B cell (primary cell): ENCODE measurements at regions not wholly inside any gene's neighbourhood (a gene's known extent, or its start where the extent isn't known, plus 50 kb on each side); places are given as distances from the start of the nearest gene placed in this dataset.

Source experiments
- ATAC-seq: fragments of 200-7000 bp; cut with Tn5 transposase; one replicate; pipeline ENCODE4 v1.10.0; 2021; ENCODE audit warnings: low read depth, mild to moderate bottlenecking, moderate number of reproducible peaks, moderate library complexity
- CTCF ChIA-PET: fragments of 350-600 bp; sonication (Branson Sonifier 250); formaldehyde crosslinking; loops from one replicate; lab custom pipeline; 2021; ENCODE audit warnings: antibody characterized with exemption, inconsistent platforms; lab: Charles Lee
- POLR2A ChIA-PET: fragments of 350-600 bp; sonication (Branson Sonifier 250); formaldehyde crosslinking; loops from one replicate; lab custom pipeline; 2021; ENCODE audit warnings: antibody characterized with exemption; lab: Charles Lee
- DNase-seq: peaks from one replicate; pipeline ENCODE4 v3.0.0; 2013
- H2AFZ ChIP-seq: 2 replicates; pipeline ENCODE4 v1.6.1; 2012; ENCODE audit warnings: mild to moderate bottlenecking, low read depth, low read length; ENCODE audit not compliant: insufficient read depth, poor library complexity, severe bottlenecking
- H3K27ac ChIP-seq, 2 donors: 1 replicate in 1 of 2; 2 replicates in 1 of 2; pipeline ENCODE4 v1.5.1; 2012 to 2013; ENCODE audit warnings: low read length in 2 of 2, mild to moderate bottlenecking in 2 of 2, moderate library complexity in 1 of 2
- H3K27me3 ChIP-seq, 4 experiments: fragments of 200-600 bp in 1 of 4; sonication (generic) in 1 of 4; replicated peaks in 1 of 4; 1 replicate in 2 of 4; 2 replicates in 2 of 4; pipeline versions ENCODE4 v1.6.1 to v1.7.0; 2013 to 2016; ENCODE audit warnings: low read length in 3 of 4, mild to moderate bottlenecking in 2 of 4, mixed read lengths in 1 of 4, moderate library complexity in 1 of 4; ENCODE audit not compliant: insufficient read depth in 4 of 4, control insufficient read depth in 3 of 4; ENCODE audit errors: control extremely low read depth in 1 of 4
- H3K36me3 ChIP-seq, 2 experiments: replicated peaks in 1 of 2; 1 replicate in 1 of 2; 2 replicates in 1 of 2; pipeline versions ENCODE4 v1.6.1 to v1.7.1; 2013; ENCODE audit warnings: low read length in 1 of 2; ENCODE audit not compliant: insufficient read depth in 2 of 2, control insufficient read depth in 1 of 2; ENCODE audit errors: control extremely low read depth in 1 of 2, extremely low read depth in 1 of 2
- H3K4me1 ChIP-seq, 2 donors: fragments of 200-600 bp in 1 of 2; sonication (generic) in 1 of 2; 1 replicate in 1 of 2; 2 replicates in 1 of 2; pipeline versions ENCODE4 v1.5.1 to v1.6.1; 2013 to 2017; ENCODE audit warnings: low read length in 2 of 2; ENCODE audit not compliant: control insufficient read depth in 2 of 2, insufficient read depth in 2 of 2
- H3K4me2 ChIP-seq: replicated peaks from 2 replicates; pipeline ENCODE3; 2012; ENCODE audit warnings: mild to moderate bottlenecking, low read depth, low read length; ENCODE audit not compliant: poor library complexity, severe bottlenecking
- H3K4me3 ChIP-seq, 5 experiments: fragments of 200-600 bp in 1 of 5; sonication (generic) in 1 of 5; 1 replicate in 3 of 5; 2 replicates in 2 of 5; pipeline versions ENCODE4 v1.5.1 to v1.7.0; 2011 to 2016; ENCODE audit warnings: low read length in 4 of 5, mild to moderate bottlenecking in 4 of 5, low read depth in 2 of 5, control low read depth in 1 of 5, moderate library complexity in 1 of 5; ENCODE audit not compliant: insufficient read depth in 1 of 5; ENCODE audit errors: control extremely low read depth in 1 of 5, extremely low read depth in 1 of 5
- H3K79me2 ChIP-seq: fragments of 200-600 bp; sonication (generic); one replicate; pipeline ENCODE4 v1.6.0; 2016; ENCODE audit warnings: low read length; ENCODE audit not compliant: control insufficient read depth, insufficient read depth
- H3K9ac ChIP-seq: fragments of 200-600 bp; sonication (generic); 2 replicates; pipeline ENCODE4 v1.6.1; 2017; ENCODE audit warnings: mild to moderate bottlenecking, low read length, moderate library complexity
- H3K9me3 ChIP-seq, 3 donors: one replicate each; pipeline versions ENCODE4 v1.6.1 to v1.7.1; 2013; ENCODE audit warnings: low read length in 2 of 3; ENCODE audit not compliant: control insufficient read depth in 2 of 3, insufficient read depth in 1 of 3; ENCODE audit errors: control extremely low read depth in 1 of 3
- H4K20me1 ChIP-seq: 2 replicates; pipeline ENCODE4 v1.6.0; 2012; ENCODE audit warnings: mild to moderate bottlenecking, low read length; ENCODE audit not compliant: insufficient read depth, control insufficient read depth, poor library complexity, severe bottlenecking
- H3K27ac Mint-ChIP-seq: one replicate; pipeline ENCODE4 v1.8.0; 2021; ENCODE audit warnings: mixed read lengths
- H3K27me3 Mint-ChIP-seq: one replicate; pipeline ENCODE4 v1.8.0; 2021; ENCODE audit warnings: mixed read lengths
- H3K4me1 Mint-ChIP-seq: one replicate; pipeline ENCODE4 v1.8.0; 2021; ENCODE audit warnings: mixed read lengths
- H3K4me3 Mint-ChIP-seq: one replicate; pipeline ENCODE4 v1.8.0; 2021; ENCODE audit warnings: mixed read lengths
- H3K9me3 Mint-ChIP-seq: one replicate; pipeline ENCODE4 v1.8.0; 2022; ENCODE audit warnings: mixed read lengths; ENCODE audit not compliant: insufficient read depth
- CTCF ChIP-seq: fragments of 200-600 bp; IDR thresholded peaks from one replicate; pipeline ENCODE4 v1.8.0; 2022; ENCODE audit warnings: antibody characterized with exemption, mild to moderate bottlenecking
- EZH2 ChIP-seq: IDR thresholded peaks from 2 replicates; pipeline ENCODE4 v1.6.1; 2012; ENCODE audit warnings: borderline replicate concordance, low read depth, mild to moderate bottlenecking, moderate library complexity, low read length; ENCODE audit not compliant: insufficient read depth, poor library complexity, severe bottlenecking
- WGBS: methylation state at CpG from one replicate; pipeline ENCODE4 v1.1.5; 2013; ENCODE audit warnings: missing lambda C conversion rate; ENCODE audit not compliant: insufficient coverage; 5-methylcytosine and 5-hydroxymethylcytosine counted together
- intact Hi-C: fragments of 100-400 bp; cut with micrococcal nuclease; formaldehyde crosslinking; loops from one replicate; pipeline ENCODE4 v1.10.0; 2022

- H4K20me1 ChIP-seq: no peaks in the 10 kb centered on the region
- Mint-ChIP-seq H3K9me3 (no peaks in the 10 kb centered on the region), H3K27ac (no peak overlapping the region), H3K27me3 (peaks cover 17% of the 10 kb centered on the region), H3K4me3 (no peak overlapping the region), H3K4me1 (peaks cover 5% of the 10 kb centered on the region)
- no peaks in the 10 kb centered on the region for H3K4me1 ChIP-seq
- ChIA-PET POLR2A (no interaction called here), CTCF (no interaction called here)
- H3K36me3 ChIP-seq: no peaks in the 10 kb centered on the region
- H2AFZ ChIP-seq: no peak overlapping the region
- no peaks in the 10 kb centered on the region for H3K79me2 ChIP-seq
- H3K4me3 ChIP-seq: no peak overlapping the region
- H3K27ac ChIP-seq: no peak overlapping the region
- H3K9ac ChIP-seq: no peak overlapping the region
- ATAC-seq: no peak
- H3K9me3 ChIP-seq: peaks cover 0 to 5% (median 0%) of the 10 kb centered on the region in 3 donors
- 88% methylated on average over 6 of the region's 14 CpGs for WGBS
- no peaks in the 10 kb centered on the region for H3K27me3 ChIP-seq
- H3K4me2 ChIP-seq: no peak overlapping the region
- no peak for DNase-seq
- TF ChIP-seq EZH2 (no peak), CTCF (no peak)
- intact Hi-C loops: no loop called here
These were observed 129.6 kb upstream of the CST7 start for GRCh38 chr20:24819331-24819965.

GRCh38 chr20:24820345-24820744 lies 128.7 kb upstream of the CST7 start:
- TF ChIP-seq EZH2 (no peak), CTCF (no peak)
- Mint-ChIP-seq H3K9me3 (no peaks in the 10 kb centered on the region), H3K4me1 (peaks cover 5% of the 10 kb centered on the region), H3K27me3 (peaks cover 17% of the 10 kb centered on the region), H3K4me3 (no peak overlapping the region), H3K27ac (no peak overlapping the region)
- Histone ChIP-seq H3K4me3 (no peak overlapping the region), H3K9ac (no peak overlapping the region), H3K79me2 (no peaks in the 10 kb centered on the region), H4K20me1 (no peaks in the 10 kb centered on the region), H3K9me3 (peaks cover 0 to 5% (median 0%) of the 10 kb centered on the region in 3 donors), H2AFZ (no peak overlapping the region), H3K36me3 (no peaks in the 10 kb centered on the region), H3K4me1 (no peaks in the 10 kb centered on the region), H3K27ac (no peak overlapping the region), H3K4me2 (no peak overlapping the region), H3K27me3 (no peaks in the 10 kb centered on the region)
- DNase-seq (no peak), ATAC-seq (no peak)
- WGBS: 78% methylated on average over 3 of the region's 6 CpGs
- intact Hi-C loops: no loop called here
- ChIA-PET CTCF (no interaction called here), POLR2A (no interaction called here)
